UCSD-AML1 (cell line): ENCODE measurements at regions not wholly inside any gene's neighbourhood (a gene's known extent, or its start where the extent isn't known, plus 50 kb on each side); places are given as distances from the start of the nearest gene placed in this dataset.
"Not testable (repeated sequence)": the region's sequence is repeated elsewhere in the genome, so short reads cannot be mapped to it uniquely, and the experiment has no call there.

Source experiments
- DNase-seq: peaks from one replicate; lab custom pipeline; 2025; ENCODE audit not compliant: unreplicated experiment; lab: John Stamatoyannopoulos, UW

- DNase-seq: not testable (repeated sequence)
Observed at GRCh38 chr19:14285726-14286125, 79.8 kb upstream of the ADGRL1 start.

GRCh38 chr19:14283813-14284520 lies 78.0 kb upstream of the ADGRL1 start:
- not testable (repeated sequence) for DNase-seq

- not testable (repeated sequence) for DNase-seq
Observed at GRCh38 chr19:14279270-14279669, 73.3 kb upstream of the ADGRL1 start.

- no peak for DNase-seq
Observed at GRCh38 chr19:14277608-14278007, 71.6 kb upstream of the ADGRL1 start.

GRCh38 chr19:14275823-14276222 lies 69.9 kb upstream of the ADGRL1 start:
- not testable (repeated sequence) for DNase-seq

GRCh38 chr19:14272623-14273022 lies 66.7 kb upstream of the ADGRL1 start:
- DNase-seq: no peak

GRCh38 chr19:14271840-14272239 lies 65.9 kb upstream of the ADGRL1 start:
- no peak for DNase-seq

- DNase-seq: not testable (repeated sequence)
Observed at GRCh38 chr19:14270557-14270956, 64.6 kb upstream of the ADGRL1 start.

GRCh38 chr19:14267224-14267741 lies 61.3 kb upstream of the ADGRL1 start:
- DNase-seq: no peak

GRCh38 chr19:14266208-14266607 lies 60.2 kb upstream of the ADGRL1 start:
- not testable (repeated sequence) for DNase-seq

GRCh38 chr19:14265290-14266036 lies 59.5 kb upstream of the ADGRL1 start:
- no peak for DNase-seq

- DNase-seq: not testable (repeated sequence)
Observed at GRCh38 chr19:14255902-14256649, 50.1 kb upstream of the ADGRL1 start.
